ENCODE measurements at regions not wholly inside any gene's neighbourhood (a gene's known extent, or its start where the extent isn't known, plus 50 kb on each side); places are given as distances from the start of the nearest gene placed in this dataset.

- no peak for TF ChIP-seq POLR2A (IDR thresholded peaks at IDR 0.05)
- TF ChIP-seq, protein P1, sequence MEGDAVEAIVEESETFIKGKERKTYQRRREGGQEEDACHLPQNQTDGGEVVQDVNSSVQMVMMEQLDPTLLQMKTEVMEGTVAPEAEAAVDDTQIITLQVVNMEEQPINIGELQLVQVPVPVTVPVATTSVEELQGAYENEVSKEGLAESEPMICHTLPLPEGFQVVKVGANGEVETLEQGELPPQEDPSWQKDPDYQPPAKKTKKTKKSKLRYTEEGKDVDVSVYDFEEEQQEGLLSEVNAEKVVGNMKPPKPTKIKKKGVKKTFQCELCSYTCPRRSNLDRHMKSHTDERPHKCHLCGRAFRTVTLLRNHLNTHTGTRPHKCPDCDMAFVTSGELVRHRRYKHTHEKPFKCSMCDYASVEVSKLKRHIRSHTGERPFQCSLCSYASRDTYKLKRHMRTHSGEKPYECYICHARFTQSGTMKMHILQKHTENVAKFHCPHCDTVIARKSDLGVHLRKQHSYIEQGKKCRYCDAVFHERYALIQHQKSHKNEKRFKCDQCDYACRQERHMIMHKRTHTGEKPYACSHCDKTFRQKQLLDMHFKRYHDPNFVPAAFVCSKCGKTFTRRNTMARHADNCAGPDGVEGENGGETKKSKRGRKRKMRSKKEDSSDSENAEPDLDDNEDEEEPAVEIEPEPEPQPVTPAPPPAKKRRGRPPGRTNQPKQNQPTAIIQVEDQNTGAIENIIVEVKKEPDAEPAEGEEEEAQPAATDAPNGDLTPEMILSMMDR (IDR thresholded peaks at IDR 0.05) = no peak
Measured at GRCh38 chr14:53848854-53849253, 107.8 kb downstream of the BMP4 start.

All from testis (tissue), 2 donors.